Retinal pigment epithelial cell (primary cell): ENCODE measurements at regions not wholly inside any gene's neighbourhood (a gene's known extent, or its start where the extent isn't known, plus 50 kb on each side); places are given as distances from the start of the nearest gene placed in this dataset.

Experiments used
- DNase-seq: peaks from one replicate; pipeline ENCODE4 v3.0.0-alpha.2; 2010; ENCODE audit warnings: low read depth
- H3K4me3 ChIP-seq: 2 replicates; pipeline ENCODE4 v1.5.1; 2011; ENCODE audit warnings: mild to moderate bottlenecking, low read length, control low read depth, moderate library complexity
- TF ChIP-seq, protein P1 (sequence below): conservative IDR thresholded peaks from 2 replicates; pipeline ENCODE4 v1.5.1; 2011; ENCODE audit warnings: low read depth, low read length, control low read depth, inconsistent platforms

- H3K4me3 ChIP-seq: no peak overlapping the region
- TF ChIP-seq, protein P1, sequence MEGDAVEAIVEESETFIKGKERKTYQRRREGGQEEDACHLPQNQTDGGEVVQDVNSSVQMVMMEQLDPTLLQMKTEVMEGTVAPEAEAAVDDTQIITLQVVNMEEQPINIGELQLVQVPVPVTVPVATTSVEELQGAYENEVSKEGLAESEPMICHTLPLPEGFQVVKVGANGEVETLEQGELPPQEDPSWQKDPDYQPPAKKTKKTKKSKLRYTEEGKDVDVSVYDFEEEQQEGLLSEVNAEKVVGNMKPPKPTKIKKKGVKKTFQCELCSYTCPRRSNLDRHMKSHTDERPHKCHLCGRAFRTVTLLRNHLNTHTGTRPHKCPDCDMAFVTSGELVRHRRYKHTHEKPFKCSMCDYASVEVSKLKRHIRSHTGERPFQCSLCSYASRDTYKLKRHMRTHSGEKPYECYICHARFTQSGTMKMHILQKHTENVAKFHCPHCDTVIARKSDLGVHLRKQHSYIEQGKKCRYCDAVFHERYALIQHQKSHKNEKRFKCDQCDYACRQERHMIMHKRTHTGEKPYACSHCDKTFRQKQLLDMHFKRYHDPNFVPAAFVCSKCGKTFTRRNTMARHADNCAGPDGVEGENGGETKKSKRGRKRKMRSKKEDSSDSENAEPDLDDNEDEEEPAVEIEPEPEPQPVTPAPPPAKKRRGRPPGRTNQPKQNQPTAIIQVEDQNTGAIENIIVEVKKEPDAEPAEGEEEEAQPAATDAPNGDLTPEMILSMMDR: no peak
- DNase-seq: no peak
Observed at GRCh38 chr12:107264667-107265066, 171.3 kb upstream of the CRY1 start.

GRCh38 chr12:107267604-107268003 lies 174.3 kb upstream of the CRY1 start:
- TF ChIP-seq, protein P1: no peak
- no peak overlapping the region for H3K4me3 ChIP-seq
- DNase-seq: no peak

- DNase-seq: no peak
- H3K4me3 ChIP-seq: no peak overlapping the region
- TF ChIP-seq, protein P1: no peak
Observed at GRCh38 chr12:107271523-107271922, 178.2 kb upstream of the CRY1 start.

- DNase-seq: no peak
- H3K4me3 ChIP-seq: no peak overlapping the region
- TF ChIP-seq, protein P1: no peak
Observed at GRCh38 chr12:107275530-107275929, 182.2 kb upstream of the CRY1 start.

DNA sequence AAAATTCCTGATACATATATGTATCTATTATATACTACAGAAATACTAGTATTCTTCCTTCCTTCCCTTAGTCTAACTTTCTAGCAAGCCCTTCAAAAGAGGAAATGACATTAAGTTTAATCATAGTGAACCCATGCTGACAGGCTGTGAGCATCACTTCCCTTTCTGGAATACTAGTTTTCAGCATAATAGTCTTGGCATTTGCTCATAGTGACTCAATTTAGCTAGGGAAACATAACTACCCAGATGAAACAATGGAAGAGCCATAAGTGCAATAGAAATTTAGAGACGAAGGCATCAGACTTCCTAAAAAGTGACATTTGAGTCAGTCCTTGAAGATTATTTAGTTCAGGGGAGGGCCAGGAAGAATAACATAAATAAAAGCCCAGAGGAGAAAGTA lies 184.5 kb upstream of the CRY1 start:
- DNase-seq: no peak
- no peak overlapping the region for H3K4me3 ChIP-seq
- TF ChIP-seq, protein P1: no peak

- TF ChIP-seq, protein P1: no peak
- no peak overlapping the region for H3K4me3 ChIP-seq
- peak; percentile 10 for DNase-seq
Observed at GRCh38 chr12:107282628-107283027, 189.3 kb upstream of the CRY1 start.

GRCh38 chr12:107283652-107284051 lies 190.3 kb upstream of the CRY1 start:
- H3K4me3 ChIP-seq: no peak overlapping the region
- DNase-seq: no peak
- TF ChIP-seq, protein P1: no peak
